H1 (cell line): ENCODE measurements at regions not wholly inside any gene's neighbourhood (a gene's known extent, or its start where the extent isn't known, plus 50 kb on each side); places are given as distances from the start of the nearest gene placed in this dataset.

Source experiments
- CTCF ChIA-PET: fragments of 300-600 bp; sonication (Branson Sonifier 250); formaldehyde crosslinking; loops from one replicate; lab custom pipeline; 2021; ENCODE audit not compliant: partially characterized antibody; lab: Charles Lee
- POLR2A ChIA-PET: fragments of 300-600 bp; sonication (Branson Sonifier 250); formaldehyde crosslinking; loops from one replicate; lab custom pipeline; 2021; ENCODE audit warnings: inconsistent platforms; ENCODE audit not compliant: partially characterized antibody; lab: Charles Lee
- DNase-seq, 2 experiments: peaks; one replicate each; pipeline versions ENCODE4 v3.0.0 to v3.0.0-alpha.2; 2010 to 2022; ENCODE audit warnings: low spot score in 2 of 2, low read depth in 1 of 2, mixed read lengths in 1 of 2
- FAIRE-seq: peaks from 2 replicates; lab custom pipeline; 2011; peaks lifted over from hg19 to GRCh38; lab: Jason Lieb, UNC
- H2AFZ ChIP-seq: 2 replicates; pipeline ENCODE4 v1.8.1; 2012; ENCODE audit warnings: low read length, inconsistent platforms
- H2AK5ac ChIP-seq: 2 replicates; pipeline ENCODE4 v1.6.1; 2013; ENCODE audit warnings: low read depth, low read length
- H2BK120ac ChIP-seq: replicated peaks from 2 replicates; pipeline ENCODE3; 2013; ENCODE audit warnings: low read depth, low read length, inconsistent platforms
- H2BK12ac ChIP-seq: 2 replicates; pipeline ENCODE4 v1.6.1; 2013; ENCODE audit warnings: low read depth, low read length
- H2BK15ac ChIP-seq: 2 replicates; pipeline ENCODE4 v1.6.1; 2013; ENCODE audit warnings: low read length
- H2BK20ac ChIP-seq: 2 replicates; pipeline ENCODE4 v1.6.1; 2013; ENCODE audit warnings: low read length
- H2BK5ac ChIP-seq: 2 replicates; pipeline ENCODE4 v1.6.1; 2013; ENCODE audit warnings: low read depth, low read length
- H3K14ac ChIP-seq: 2 replicates; pipeline ENCODE4 v1.6.1; 2013; ENCODE audit warnings: inconsistent platforms; ENCODE audit not compliant: insufficient read length
- H3K18ac ChIP-seq: 2 replicates; pipeline ENCODE4 v1.6.1; 2013; ENCODE audit warnings: low read length; ENCODE audit errors: extremely low read depth
- H3K23ac ChIP-seq: 2 replicates; pipeline ENCODE4 v1.6.1; 2013; ENCODE audit warnings: inconsistent platforms; ENCODE audit not compliant: insufficient read length
- H3K23me2 ChIP-seq: 2 replicates; pipeline ENCODE4 v1.6.1; 2013; ENCODE audit warnings: low read depth, low read length
- H3K27ac ChIP-seq: 2 replicates; pipeline ENCODE4 v1.6.1; 2011; ENCODE audit warnings: low read depth, low read length, inconsistent platforms
- H3K27me3 ChIP-seq, 4 experiments: replicated peaks in 1 of 4; 1 replicate in 1 of 4; 2 replicates in 3 of 4; pipeline versions ENCODE4 v1.6.1 to v1.8.1; 2011 to 2013; ENCODE audit warnings: low read length in 3 of 4, mild to moderate bottlenecking in 3 of 4, inconsistent platforms in 2 of 4, mixed read lengths in 2 of 4, moderate library complexity in 1 of 4; ENCODE audit not compliant: control insufficient read depth in 3 of 4, insufficient read depth in 3 of 4; ENCODE audit errors: extremely low read depth in 1 of 4
- H3K36me3 ChIP-seq, 4 experiments: 2 replicates each; pipeline versions ENCODE4 v1.6.1 to v1.8.1; 2011 to 2013; ENCODE audit warnings: mild to moderate bottlenecking in 4 of 4, low read length in 3 of 4, moderate library complexity in 2 of 4, control low read depth in 1 of 4, inconsistent platforms in 1 of 4; ENCODE audit not compliant: insufficient read depth in 4 of 4, control insufficient read depth in 2 of 4
- H3K4ac ChIP-seq: replicated peaks from 2 replicates; pipeline ENCODE3; 2013; ENCODE audit warnings: low read length, low read depth, mixed read lengths, inconsistent platforms; ENCODE audit not compliant: insufficient read length
- H3K4me1 ChIP-seq, 4 experiments: replicated peaks in 1 of 4; 1 replicate in 1 of 4; 2 replicates in 3 of 4; pipeline versions ENCODE4 v1.6.1 to v1.8.1; 2011 to 2013; ENCODE audit warnings: low read length in 3 of 4, inconsistent platforms in 2 of 4, mixed read lengths in 1 of 4; ENCODE audit not compliant: insufficient read depth in 4 of 4, control insufficient read depth in 3 of 4
- H3K4me2 ChIP-seq, 2 experiments: 2 replicates each; pipeline versions ENCODE4 v1.6.1 to v1.8.1; 2011 to 2013; ENCODE audit warnings: low read depth in 2 of 2, low read length in 2 of 2, control low read depth in 1 of 2, inconsistent platforms in 1 of 2, mild to moderate bottlenecking in 1 of 2; ENCODE audit not compliant: insufficient read depth in 1 of 2
- H3K4me3 ChIP-seq, 4 experiments: fragments of 200-600, 300-600 bp in 1 of 4; sonication (generic), shearing (Covaris generic), sonication (Bioruptor Twin) in 1 of 4; 2 replicates each; pipeline versions ENCODE4 v1.5.1 to v1.8.1; 2011 to 2016; ENCODE audit warnings: low read length in 4 of 4, low read depth in 3 of 4, control low read depth in 2 of 4, inconsistent platforms in 2 of 4, mild to moderate bottlenecking in 2 of 4, mixed read lengths in 1 of 4, moderate library complexity in 1 of 4; ENCODE audit not compliant: insufficient read depth in 2 of 4; ENCODE audit errors: extremely low read depth in 1 of 4
- H3K56ac ChIP-seq: replicated peaks from 2 replicates; pipeline ENCODE3; 2013; ENCODE audit warnings: low read depth, mild to moderate bottlenecking, mixed read lengths, low read length, inconsistent platforms; ENCODE audit not compliant: insufficient read length
- H3K79me1 ChIP-seq: 2 replicates; pipeline ENCODE4 v1.6.1; 2013; ENCODE audit warnings: low read depth, low read length, control low read depth
- H3K79me2 ChIP-seq, 2 experiments: 2 replicates each; pipeline versions ENCODE4 v1.6.1 to v1.8.1; 2012 to 2013; ENCODE audit warnings: low read length in 2 of 2, mild to moderate bottlenecking in 2 of 2, inconsistent platforms in 1 of 2; ENCODE audit not compliant: insufficient read depth in 2 of 2, control insufficient read depth in 1 of 2
- H3K9ac ChIP-seq, 4 experiments: replicated peaks in 1 of 4; 1 replicate in 1 of 4; 2 replicates in 3 of 4; pipeline versions ENCODE4 v1.6.1 to v1.8.1; 2011 to 2013; ENCODE audit warnings: low read depth in 3 of 4, low read length in 3 of 4, control low read depth in 2 of 4, mild to moderate bottlenecking in 2 of 4, moderate library complexity in 2 of 4, inconsistent platforms in 1 of 4; ENCODE audit errors: extremely low read depth in 1 of 4
- H3K9me3 ChIP-seq, 2 experiments: 2 replicates each; pipeline versions ENCODE4 v1.6.1 to v1.8.1; 2012 to 2013; ENCODE audit warnings: mild to moderate bottlenecking in 2 of 2, moderate library complexity in 2 of 2, control low read depth in 1 of 2, inconsistent platforms in 1 of 2, low read depth in 1 of 2, low read length in 1 of 2, mixed read lengths in 1 of 2; ENCODE audit not compliant: insufficient read depth in 2 of 2
- H4K20me1 ChIP-seq, 2 experiments: replicated peaks in 1 of 2; 2 replicates each; pipeline versions ENCODE3 to v1.8.1; 2011 to 2013; ENCODE audit warnings: inconsistent platforms in 2 of 2, low read length in 2 of 2, mild to moderate bottlenecking in 1 of 2; ENCODE audit not compliant: insufficient read depth in 2 of 2, control insufficient read depth in 1 of 2
- H4K5ac ChIP-seq: 2 replicates; pipeline ENCODE4 v1.6.1; 2013; ENCODE audit warnings: low read length, low read depth, mixed read lengths, inconsistent platforms; ENCODE audit not compliant: insufficient read length
- H4K8ac ChIP-seq: 2 replicates; pipeline ENCODE4 v1.8.0; 2013; ENCODE audit warnings: mild to moderate bottlenecking, moderate library complexity, low read length, inconsistent platforms; ENCODE audit not compliant: insufficient read depth; ENCODE audit errors: extremely low read depth
- H4K91ac ChIP-seq: replicated peaks from 2 replicates; pipeline ENCODE3; 2013; ENCODE audit warnings: low read length, mixed read lengths, inconsistent platforms; ENCODE audit not compliant: insufficient read length
- BCL11A ChIP-seq, 2 experiments: IDR thresholded peaks; one replicate each; pipeline ENCODE4 v1.6.1; 2011; ENCODE audit warnings: low read depth in 2 of 2, low read length in 2 of 2, mild to moderate bottlenecking in 2 of 2
- CBX5 ChIP-seq: fragments of 300-800, 300-1000 bp; sonication (generic); IDR thresholded peaks from 2 replicates; pipeline ENCODE4 v1.7.1; 2016; ENCODE audit warnings: antibody characterized with exemption, low read length, low read depth
- EGR1 ChIP-seq: IDR thresholded peaks from 2 replicates; pipeline ENCODE4 v1.6.1; 2011; ENCODE audit warnings: low read depth, low read length, borderline replicate concordance
- GABPA ChIP-seq: IDR thresholded peaks from 2 replicates; pipeline ENCODE4 v1.6.1; 2011; ENCODE audit warnings: mild to moderate bottlenecking, low read length, moderate library complexity, borderline replicate concordance; ENCODE audit not compliant: insufficient read depth
- HDAC2 ChIP-seq, 2 experiments: fragments of 300-600 bp in 1 of 2; sonication (generic) in 1 of 2; IDR thresholded peaks; 2 replicates each; pipeline ENCODE4 v1.6.1; 2011 to 2012; ENCODE audit warnings: low read depth in 2 of 2, low read length in 2 of 2, mild to moderate bottlenecking in 2 of 2, moderate library complexity in 2 of 2, borderline replicate concordance in 1 of 2, inconsistent platforms in 1 of 2
- HDAC6 ChIP-seq: IDR thresholded peaks from one replicate; pipeline ENCODE4 v1.7.1; 2012; ENCODE audit warnings: low read depth, mild to moderate bottlenecking, inconsistent platforms, low read length, moderate library complexity
- KDM1A ChIP-seq: fragments of 200-600, 300-600 bp; sonication (generic); IDR thresholded peaks from 2 replicates; pipeline ENCODE4 v1.7.1; 2016; ENCODE audit warnings: mild to moderate bottlenecking, low read length, borderline replicate concordance
- POLR2AphosphoS5 ChIP-seq: IDR thresholded peaks from 2 replicates; pipeline ENCODE4 v1.6.1; 2011; ENCODE audit warnings: low read depth, low read length
- SAP30 ChIP-seq: fragments of 300-600 bp; sonication (generic); IDR thresholded peaks from 2 replicates; pipeline ENCODE4 v1.7.1; 2012; ENCODE audit warnings: low read length, moderate library complexity, mild to moderate bottlenecking, inconsistent platforms; ENCODE audit not compliant: insufficient read depth, insufficient replicate concordance
- SIRT6 ChIP-seq: IDR thresholded peaks from one replicate; pipeline ENCODE4 v1.7.1; 2012; ENCODE audit warnings: low read length, inconsistent platforms
- SP1 ChIP-seq: IDR thresholded peaks from 2 replicates; pipeline ENCODE4 v1.6.1; 2011; ENCODE audit warnings: low read depth, low read length
- SP4 ChIP-seq: IDR thresholded peaks from 2 replicates; pipeline ENCODE4 v1.6.1; 2012; ENCODE audit warnings: low read length, inconsistent platforms
- TAF1 ChIP-seq: IDR thresholded peaks from 2 replicates; pipeline ENCODE4 v1.6.1; 2011; ENCODE audit warnings: mild to moderate bottlenecking, low read depth, low read length
- TCF12 ChIP-seq: IDR thresholded peaks from 2 replicates; pipeline ENCODE4 v1.6.1; 2011; ENCODE audit warnings: low read depth, mild to moderate bottlenecking, low read length
- WGBS, 2 experiments: shearing (Covaris generic) in 1 of 2; methylation state at CpG; one replicate each; pipeline versions ENCODE4 v1.1.6 to v1.1.7; 2013 to 2015; ENCODE audit warnings: low lambda C conversion rate in 2 of 2, mixed read lengths in 2 of 2, inconsistent platforms in 1 of 2, low coverage in 1 of 2, missing lambda C conversion rate in 1 of 2; ENCODE audit not compliant: insufficient replicate concordance in 2 of 2, insufficient coverage in 1 of 2, insufficient read length in 1 of 2; ENCODE audit errors: extremely low coverage in 1 of 2, missing lambda C conversion rate in 1 of 2; 5-methylcytosine and 5-hydroxymethylcytosine counted together
- TF ChIP-seq, protein P1 (sequence below): IDR thresholded peaks from 2 replicates; pipeline ENCODE4 v1.6.1; 2011; ENCODE audit warnings: low read length, improper control_type of control experiment

DNA sequence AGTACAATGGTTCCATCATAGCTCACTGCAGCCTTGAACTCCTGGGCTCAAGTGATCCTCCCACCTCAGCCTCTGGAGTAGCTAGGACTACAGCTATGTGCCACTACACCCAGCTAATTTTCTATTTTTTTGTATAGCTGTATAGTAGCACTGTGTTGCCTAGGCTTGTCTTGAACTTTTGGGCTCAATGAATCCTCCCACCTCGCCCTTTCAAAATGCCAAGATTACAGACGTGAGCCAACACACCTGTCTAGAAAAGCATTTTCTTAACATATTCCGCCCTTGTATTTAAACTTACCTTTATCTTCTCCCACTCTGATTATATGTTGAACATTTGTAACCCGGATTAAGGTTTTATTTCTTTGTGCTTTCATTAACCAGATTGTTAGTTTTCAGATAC, 750.7 kb upstream of the GCFC2 start:
- Histone ChIP-seq H4K8ac (no peak overlapping the region), H3K27me3 (no peaks in the 10 kb centered on the region), H4K20me1 (no peaks in the 10 kb centered on the region), H3K9me3 (no peaks in the 10 kb centered on the region), H3K14ac (no peak overlapping the region), H2BK120ac (no peak overlapping the region), H2BK12ac (no peak overlapping the region), H2BK15ac (no peak overlapping the region), H3K56ac (no peak overlapping the region), H3K18ac (no peak overlapping the region), H3K4ac (no peak overlapping the region), H3K4me2 (no peak overlapping the region), H3K4me1 (no peaks in the 10 kb centered on the region), H3K4me3 (no peak overlapping the region), H4K91ac (no peak overlapping the region), H3K79me2 (no peaks in the 10 kb centered on the region), H2AFZ (no peak overlapping the region), H2BK20ac (no peak overlapping the region), H3K27ac (no peak overlapping the region), H3K36me3 (no peaks in the 10 kb centered on the region), H3K9ac (no peak overlapping the region), H3K23ac (no peak overlapping the region), H3K79me1 (no peaks in the 10 kb centered on the region), H3K23me2 (no peaks in the 10 kb centered on the region), H4K5ac (no peak overlapping the region), H2AK5ac (no peak overlapping the region), H2BK5ac (no peak overlapping the region)
- FAIRE-seq (no peak), DNase-seq (no peak)
- ChIA-PET POLR2A (no interaction called here), CTCF (interaction anchor here (0.6 kb wide), 1 partner anchor 37 kb away, joined by 4 read pairs; no protein-coding TSS in a partner anchor)
- 93% methylated on average over 4 of the region's 4 CpGs; no CpG with 5 or more reads in 1 of the 2 experiments for WGBS, 2 experiments
- TF ChIP-seq TCF12 (no peak), GABPA (no peak), POLR2AphosphoS5 (no peak), BCL11A (IDR thresholded peaks at IDR 0.05; ENCODE audit: low read depth in 2 of 2, low read length in 2 of 2) (no peak), TAF1 (no peak), SP1 (no peak), SAP30 (no peak), CBX5 (no peak), HDAC6 (no peak), HDAC2 (IDR thresholded peaks at IDR 0.05; ENCODE audit: borderline replicate concordance in 1 of 2, low read depth in 2 of 2, low read length in 2 of 2) (no peak), KDM1A (no peak), SP4 (no peak), EGR1 (no peak), SIRT6 (no peak)
- TF ChIP-seq, protein P1, sequence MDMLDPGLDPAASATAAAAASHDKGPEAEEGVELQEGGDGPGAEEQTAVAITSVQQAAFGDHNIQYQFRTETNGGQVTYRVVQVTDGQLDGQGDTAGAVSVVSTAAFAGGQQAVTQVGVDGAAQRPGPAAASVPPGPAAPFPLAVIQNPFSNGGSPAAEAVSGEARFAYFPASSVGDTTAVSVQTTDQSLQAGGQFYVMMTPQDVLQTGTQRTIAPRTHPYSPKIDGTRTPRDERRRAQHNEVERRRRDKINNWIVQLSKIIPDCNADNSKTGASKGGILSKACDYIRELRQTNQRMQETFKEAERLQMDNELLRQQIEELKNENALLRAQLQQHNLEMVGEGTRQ, result no peak
